Dendritic cell treated with granulocyte-macrophage colony-stimulating factor and Interleukin-4, amounts not matched to agents 40 ng/mL and 50 ng/mL, for 4 days (primary cell): ENCODE measurements at regions not wholly inside any gene's neighbourhood (a gene's known extent, or its start where the extent isn't known, plus 50 kb on each side); places are given as distances from the start of the nearest gene placed in this dataset.

Source experiments
- H3K27ac Mint-ChIP-seq: one replicate; pipeline ENCODE4 v1.8.0; 2022; ENCODE audit warnings: mild to moderate bottlenecking, mixed read lengths
- H3K27me3 Mint-ChIP-seq: one replicate; pipeline ENCODE4 v1.8.0; 2022; ENCODE audit warnings: mild to moderate bottlenecking, mixed read lengths
- H3K36me3 Mint-ChIP-seq: one replicate; pipeline ENCODE4 v1.8.0; 2022; ENCODE audit warnings: low read depth, mixed read lengths
- H3K4me1 Mint-ChIP-seq: one replicate; pipeline ENCODE4 v1.8.0; 2022; ENCODE audit warnings: low read depth, mixed read lengths
- H3K4me3 Mint-ChIP-seq: one replicate; pipeline ENCODE4 v1.8.0; 2022; ENCODE audit warnings: mild to moderate bottlenecking, moderate library complexity, mixed read lengths
- H3K9me3 Mint-ChIP-seq: one replicate; pipeline ENCODE4 v1.8.0; 2022; ENCODE audit warnings: mixed read lengths
- intact Hi-C: fragments of 100-400 bp; cut with micrococcal nuclease; formaldehyde crosslinking; loops from one replicate; pipeline ENCODE4 v1.15.0; 2022

DNA sequence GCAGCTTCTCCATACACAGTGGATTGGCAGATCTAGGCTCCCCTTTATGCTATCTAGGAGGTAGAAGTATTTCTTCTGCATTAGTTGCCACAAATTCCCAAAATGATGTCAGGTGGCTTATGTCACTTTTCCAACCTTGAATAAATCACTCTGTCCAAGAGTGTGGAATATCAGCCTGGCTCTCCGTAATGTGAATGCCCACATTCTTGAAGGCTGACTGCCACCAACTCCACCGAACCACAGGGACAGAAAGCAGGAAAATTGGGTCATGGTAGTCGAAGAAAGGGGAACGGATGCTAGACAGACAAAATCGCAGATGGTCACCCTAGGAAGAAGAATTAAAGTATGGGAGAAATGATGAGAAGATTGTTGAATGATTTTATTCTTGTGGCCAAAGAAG, 624.9 kb upstream of the CDH2 start:
- Mint-ChIP-seq H3K9me3 (peaks cover 7% of the 10 kb centered on the region), H3K36me3 (no peaks in the 10 kb centered on the region), H3K27ac (no peak overlapping the region), H3K4me1 (no peaks in the 10 kb centered on the region), H3K4me3 (no peak overlapping the region), H3K27me3 (no peaks in the 10 kb centered on the region)
- intact Hi-C loops: no loop called here

DNA sequence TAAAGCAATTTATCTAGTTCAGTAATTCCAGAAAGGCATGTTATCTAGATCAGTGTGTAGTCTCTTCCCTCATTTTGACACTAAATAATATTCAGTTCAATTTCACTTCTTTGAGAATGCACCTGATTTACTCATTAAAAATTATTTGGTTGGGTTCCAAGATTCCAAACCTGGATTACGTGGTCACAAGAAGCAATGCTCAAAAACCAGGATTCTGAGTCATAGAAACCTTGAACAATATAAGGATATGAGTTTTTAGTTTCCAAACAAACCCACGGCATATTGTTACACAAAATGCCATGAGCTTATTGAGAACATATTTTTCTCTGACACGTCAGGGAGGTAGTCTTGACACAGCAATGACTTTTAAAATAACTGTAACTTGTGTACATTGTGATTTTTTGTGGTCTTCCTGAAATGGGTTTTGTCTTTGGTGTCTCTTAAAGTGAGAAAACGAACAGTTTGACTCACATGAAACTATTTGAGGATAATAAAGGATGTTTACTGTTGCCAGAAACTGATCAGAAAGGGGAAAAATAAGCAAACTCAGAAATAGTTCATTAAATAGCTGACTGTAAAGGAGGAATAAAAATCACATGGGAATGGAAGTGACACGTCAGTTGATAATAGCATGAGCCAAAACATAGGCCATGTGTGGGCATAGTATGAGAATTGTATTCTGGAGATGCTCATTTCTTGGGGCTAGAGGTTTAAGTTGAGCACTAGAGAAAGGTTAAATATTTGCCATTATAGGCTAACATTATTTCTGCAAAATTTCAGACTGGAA, 617.7 kb upstream of the CDH2 start:
- Mint-ChIP-seq H3K4me3 (no peak overlapping the region), H3K36me3 (no peaks in the 10 kb centered on the region), H3K9me3 (peaks cover 3% of the 10 kb centered on the region), H3K27ac (no peak overlapping the region), H3K27me3 (no peaks in the 10 kb centered on the region), H3K4me1 (no peaks in the 10 kb centered on the region)
- intact Hi-C loops: no loop called here

DNA sequence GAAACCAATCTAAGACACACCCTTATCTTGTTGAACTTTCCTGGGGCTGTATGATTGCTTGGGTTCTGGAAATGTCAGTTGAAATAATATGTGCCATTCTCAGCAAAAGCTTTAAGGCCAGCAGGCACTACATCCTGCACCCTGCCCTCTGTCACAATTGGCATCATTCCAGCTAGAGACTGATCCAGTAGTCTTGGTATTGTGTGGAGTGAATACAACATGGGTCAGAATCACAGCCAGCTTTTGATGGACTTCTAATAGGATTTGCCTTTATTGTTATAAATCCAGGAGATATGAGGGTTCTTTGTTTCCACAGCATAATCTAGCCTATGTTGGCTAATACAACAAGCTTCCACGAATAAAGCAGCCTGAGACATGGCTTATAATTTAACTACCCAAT, 617.0 kb upstream of the CDH2 start:
- no peaks in the 10 kb centered on the region for H3K27me3 Mint-ChIP-seq
- intact Hi-C loops: no loop called here
- H3K27ac Mint-ChIP-seq: no peak overlapping the region
- H3K4me3 Mint-ChIP-seq: no peak overlapping the region
- H3K4me1 Mint-ChIP-seq: no peaks in the 10 kb centered on the region
- H3K36me3 Mint-ChIP-seq: no peaks in the 10 kb centered on the region
- H3K9me3 Mint-ChIP-seq: no peaks in the 10 kb centered on the region

DNA sequence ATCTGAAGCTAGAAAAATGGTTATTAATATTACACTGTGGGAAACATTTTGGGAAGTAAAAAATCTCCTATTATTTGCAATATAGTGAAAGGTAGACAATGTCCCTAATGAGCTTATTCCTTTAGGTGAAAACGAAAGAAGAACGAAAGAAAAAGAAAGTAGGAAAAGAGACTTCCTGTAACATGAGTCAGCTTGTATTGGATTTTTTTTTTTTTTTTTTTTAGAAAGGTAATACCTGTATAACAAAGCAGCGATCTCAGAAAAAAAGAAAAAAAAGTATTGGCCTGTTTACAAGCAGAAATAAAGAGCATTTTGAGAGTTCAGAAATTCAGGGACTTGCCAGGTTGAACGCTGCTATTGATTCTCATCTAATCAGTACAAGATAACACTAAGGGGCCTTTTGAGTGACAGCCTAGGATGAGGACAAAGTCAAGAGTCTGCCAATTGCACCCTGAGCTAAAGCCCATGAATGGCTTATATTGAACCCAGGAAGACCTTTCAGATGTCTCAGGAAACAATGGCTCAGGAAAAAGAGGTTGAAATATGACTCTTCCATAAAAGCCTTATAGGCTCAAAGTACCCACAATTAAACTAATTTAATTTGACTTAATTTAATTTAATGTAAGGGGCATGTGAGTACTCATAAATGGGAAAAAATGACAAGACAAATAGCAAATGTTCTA, 615.6 kb upstream of the CDH2 start:
- H3K9me3 Mint-ChIP-seq: no peaks in the 10 kb centered on the region
- H3K4me1 Mint-ChIP-seq: no peaks in the 10 kb centered on the region
- H3K36me3 Mint-ChIP-seq: no peaks in the 10 kb centered on the region
- H3K4me3 Mint-ChIP-seq: no peak overlapping the region
- intact Hi-C loops: no loop called here
- no peak overlapping the region for H3K27ac Mint-ChIP-seq
- H3K27me3 Mint-ChIP-seq: no peaks in the 10 kb centered on the region

DNA sequence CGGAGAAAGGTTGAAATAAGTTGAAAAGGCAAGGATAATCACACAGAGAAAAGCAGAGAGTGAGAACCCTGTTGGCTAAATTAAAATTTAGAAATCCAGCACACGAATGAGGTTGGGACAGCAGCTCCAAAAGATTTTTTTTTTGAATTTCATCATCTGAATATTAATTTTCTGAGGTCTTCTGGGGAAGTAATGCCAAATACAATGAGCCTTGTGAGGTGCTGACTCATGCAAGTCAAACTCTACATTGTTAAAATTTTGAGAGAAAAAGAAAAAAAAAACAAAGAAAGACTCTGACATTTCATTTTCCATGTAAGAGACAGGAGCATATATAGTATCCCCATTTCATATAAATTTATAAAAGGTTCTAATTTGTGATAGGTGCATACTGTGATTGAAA, 614.2 kb upstream of the CDH2 start:
- H3K27ac Mint-ChIP-seq: no peak overlapping the region
- no peaks in the 10 kb centered on the region for H3K27me3 Mint-ChIP-seq
- no peaks in the 10 kb centered on the region for H3K9me3 Mint-ChIP-seq
- intact Hi-C loops: no loop called here
- no peaks in the 10 kb centered on the region for H3K4me1 Mint-ChIP-seq
- no peaks in the 10 kb centered on the region for H3K36me3 Mint-ChIP-seq
- H3K4me3 Mint-ChIP-seq: no peak overlapping the region

DNA sequence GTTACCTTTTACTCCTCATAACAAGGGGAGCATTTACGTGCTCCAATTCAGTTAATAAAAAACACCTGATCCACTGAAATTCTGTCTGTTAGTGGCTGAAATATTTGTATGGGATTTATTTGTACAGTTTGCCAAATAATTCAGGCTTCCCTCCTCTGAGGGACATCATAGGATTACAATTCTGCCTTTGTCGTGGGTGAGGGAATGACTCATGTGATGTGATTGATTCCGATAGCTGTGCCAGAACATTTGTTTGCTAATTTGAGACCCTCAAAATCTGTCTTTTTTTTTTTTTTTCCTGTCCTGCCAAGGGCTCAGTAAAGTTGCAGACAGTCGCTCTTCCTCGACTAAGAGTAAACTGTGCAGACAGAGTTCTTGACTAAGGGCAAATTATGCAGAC, 612.6 kb upstream of the CDH2 start:
- intact Hi-C loops: no loop called here
- no peak overlapping the region for H3K4me3 Mint-ChIP-seq
- H3K4me1 Mint-ChIP-seq: no peaks in the 10 kb centered on the region
- H3K9me3 Mint-ChIP-seq: no peaks in the 10 kb centered on the region
- no peaks in the 10 kb centered on the region for H3K27me3 Mint-ChIP-seq
- no peaks in the 10 kb centered on the region for H3K36me3 Mint-ChIP-seq
- H3K27ac Mint-ChIP-seq: no peak overlapping the region

DNA sequence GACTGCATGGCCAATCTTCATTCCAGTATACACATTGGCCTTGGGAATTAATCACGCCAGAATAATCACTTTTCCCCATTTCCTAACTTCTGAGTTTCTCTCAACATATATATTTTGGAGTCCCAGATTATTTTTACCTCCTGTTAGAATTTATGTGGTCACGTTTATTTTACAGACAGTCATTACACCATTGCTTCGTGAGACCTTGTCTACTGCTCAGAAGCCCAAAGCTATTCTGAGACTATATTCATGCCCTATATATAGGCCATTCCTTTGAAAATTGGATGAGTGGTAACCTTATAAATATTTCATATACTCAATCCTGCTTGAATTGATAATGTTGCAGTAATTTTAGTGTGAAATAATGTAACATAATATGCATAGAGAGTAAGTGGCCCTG, 610.0 kb upstream of the CDH2 start:
- Mint-ChIP-seq H3K27me3 (no peaks in the 10 kb centered on the region), H3K36me3 (no peaks in the 10 kb centered on the region), H3K9me3 (no peaks in the 10 kb centered on the region), H3K27ac (no peak overlapping the region), H3K4me1 (no peaks in the 10 kb centered on the region), H3K4me3 (no peak overlapping the region)
- intact Hi-C loops: no loop called here

DNA sequence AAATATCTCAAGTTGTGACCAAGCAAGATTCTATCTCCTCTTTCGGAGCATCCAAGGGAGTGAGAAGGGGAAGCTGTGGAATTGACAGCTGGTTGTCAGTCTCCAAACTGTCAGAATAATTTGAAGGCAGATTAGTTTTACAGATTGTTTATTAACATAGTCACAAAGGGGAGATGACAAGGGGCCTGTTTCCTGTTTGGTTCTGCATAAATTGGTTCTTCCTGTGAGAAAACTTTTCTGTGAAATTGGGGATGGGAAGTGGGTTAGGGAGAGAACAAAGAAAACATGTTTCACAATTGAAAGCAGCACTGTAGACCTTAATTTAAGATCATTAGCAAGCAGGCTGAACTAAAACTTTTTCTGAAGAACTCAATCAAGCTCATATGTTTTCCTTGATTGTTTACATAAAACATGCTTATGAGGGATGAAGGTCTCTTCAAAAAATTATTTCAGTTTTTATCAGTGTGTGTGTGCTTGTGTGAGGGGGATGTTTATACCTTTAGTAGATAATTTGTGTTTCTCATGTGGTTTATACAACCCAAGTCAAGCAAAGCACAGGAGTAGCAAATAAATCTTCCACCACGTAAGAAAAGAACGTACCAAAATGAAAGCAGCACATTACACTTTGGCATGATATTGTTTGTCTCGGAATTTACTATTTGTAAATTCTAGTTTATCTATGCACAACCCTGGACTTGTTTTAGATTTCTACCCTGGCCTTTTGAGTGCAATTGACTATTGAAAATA, 604.9 kb upstream of the CDH2 start:
- Mint-ChIP-seq H3K27ac (no peak overlapping the region), H3K4me3 (no peak overlapping the region), H3K4me1 (no peaks in the 10 kb centered on the region), H3K9me3 (no peaks in the 10 kb centered on the region), H3K36me3 (no peaks in the 10 kb centered on the region), H3K27me3 (no peaks in the 10 kb centered on the region)
- intact Hi-C loops: no loop called here

DNA sequence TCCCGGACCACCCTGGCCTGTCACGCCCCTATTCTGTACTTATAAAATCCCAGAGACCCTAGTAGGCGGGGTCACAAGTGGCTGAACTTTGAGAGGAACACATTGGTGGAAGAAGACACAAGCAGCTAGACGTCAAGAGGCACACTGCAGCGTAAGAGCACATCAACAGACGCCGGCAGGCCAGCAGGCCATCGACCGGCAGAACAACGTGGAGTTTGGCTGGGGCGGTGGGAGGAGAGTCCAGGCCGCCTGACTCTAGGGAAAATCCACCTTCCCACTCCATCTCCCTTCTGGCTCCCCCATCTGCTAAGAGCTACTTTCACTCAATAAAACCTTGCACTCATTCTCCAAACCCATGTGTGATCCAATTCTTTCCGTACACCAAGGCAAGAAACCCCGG, 601.8 kb upstream of the CDH2 start:
- no peaks in the 10 kb centered on the region for H3K4me1 Mint-ChIP-seq
- intact Hi-C loops: no loop called here
- no peak overlapping the region for H3K27ac Mint-ChIP-seq
- H3K9me3 Mint-ChIP-seq: no peaks in the 10 kb centered on the region
- H3K36me3 Mint-ChIP-seq: no peaks in the 10 kb centered on the region
- no peaks in the 10 kb centered on the region for H3K27me3 Mint-ChIP-seq
- no peak overlapping the region for H3K4me3 Mint-ChIP-seq

DNA sequence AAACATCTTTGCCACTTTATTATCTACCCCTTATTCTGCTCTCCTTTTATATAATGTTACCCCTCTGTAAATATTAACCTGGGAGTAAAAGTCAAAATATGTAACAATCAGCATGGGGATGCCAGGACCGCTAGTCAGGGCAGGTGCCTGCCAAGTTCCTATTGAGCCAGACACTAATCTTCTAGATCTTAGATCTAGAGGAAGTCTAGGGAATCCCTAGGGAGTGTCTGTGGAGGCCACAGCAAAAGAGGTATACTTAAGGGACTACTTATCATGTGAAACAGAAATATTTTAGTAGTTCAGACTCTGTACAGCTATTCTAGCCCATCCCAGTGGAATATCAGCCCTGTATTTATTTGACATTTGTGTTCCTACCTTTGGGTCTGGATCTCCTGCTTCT, 600.8 kb upstream of the CDH2 start:
- no peaks in the 10 kb centered on the region for H3K27me3 Mint-ChIP-seq

DNA sequence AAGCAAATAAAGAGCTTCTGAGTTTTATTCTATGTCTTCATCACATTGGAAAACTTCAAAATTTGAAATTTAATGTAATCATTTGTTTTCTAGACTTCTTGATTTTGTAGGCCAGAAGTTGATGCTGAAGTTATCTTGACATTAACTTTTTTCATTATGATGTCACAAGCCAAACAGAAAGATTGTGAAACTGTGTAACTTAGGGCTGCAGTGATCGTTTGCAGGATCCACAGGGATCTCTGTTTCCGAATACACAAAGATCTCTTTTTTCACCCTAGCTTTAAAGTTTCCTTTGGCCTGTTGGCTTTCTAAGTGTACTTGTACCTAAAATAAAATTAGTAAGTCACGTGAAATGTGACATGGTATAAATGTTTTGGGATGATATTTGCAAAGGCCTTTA, 594.9 kb upstream of the CDH2 start:
- intact Hi-C loops: no loop called here
- H3K4me1 Mint-ChIP-seq: no peaks in the 10 kb centered on the region
- H3K27ac Mint-ChIP-seq: no peak overlapping the region
- H3K4me3 Mint-ChIP-seq: no peak overlapping the region
- no peaks in the 10 kb centered on the region for H3K36me3 Mint-ChIP-seq
- no peaks in the 10 kb centered on the region for H3K27me3 Mint-ChIP-seq
- no peaks in the 10 kb centered on the region for H3K9me3 Mint-ChIP-seq

More for the DNA sequence above, 600.8 kb upstream of the CDH2 start:
- intact Hi-C loops: no loop called here
- Mint-ChIP-seq H3K36me3 (no peaks in the 10 kb centered on the region), H3K4me3 (no peak overlapping the region), H3K9me3 (no peaks in the 10 kb centered on the region), H3K27ac (no peak overlapping the region), H3K4me1 (no peaks in the 10 kb centered on the region)

DNA sequence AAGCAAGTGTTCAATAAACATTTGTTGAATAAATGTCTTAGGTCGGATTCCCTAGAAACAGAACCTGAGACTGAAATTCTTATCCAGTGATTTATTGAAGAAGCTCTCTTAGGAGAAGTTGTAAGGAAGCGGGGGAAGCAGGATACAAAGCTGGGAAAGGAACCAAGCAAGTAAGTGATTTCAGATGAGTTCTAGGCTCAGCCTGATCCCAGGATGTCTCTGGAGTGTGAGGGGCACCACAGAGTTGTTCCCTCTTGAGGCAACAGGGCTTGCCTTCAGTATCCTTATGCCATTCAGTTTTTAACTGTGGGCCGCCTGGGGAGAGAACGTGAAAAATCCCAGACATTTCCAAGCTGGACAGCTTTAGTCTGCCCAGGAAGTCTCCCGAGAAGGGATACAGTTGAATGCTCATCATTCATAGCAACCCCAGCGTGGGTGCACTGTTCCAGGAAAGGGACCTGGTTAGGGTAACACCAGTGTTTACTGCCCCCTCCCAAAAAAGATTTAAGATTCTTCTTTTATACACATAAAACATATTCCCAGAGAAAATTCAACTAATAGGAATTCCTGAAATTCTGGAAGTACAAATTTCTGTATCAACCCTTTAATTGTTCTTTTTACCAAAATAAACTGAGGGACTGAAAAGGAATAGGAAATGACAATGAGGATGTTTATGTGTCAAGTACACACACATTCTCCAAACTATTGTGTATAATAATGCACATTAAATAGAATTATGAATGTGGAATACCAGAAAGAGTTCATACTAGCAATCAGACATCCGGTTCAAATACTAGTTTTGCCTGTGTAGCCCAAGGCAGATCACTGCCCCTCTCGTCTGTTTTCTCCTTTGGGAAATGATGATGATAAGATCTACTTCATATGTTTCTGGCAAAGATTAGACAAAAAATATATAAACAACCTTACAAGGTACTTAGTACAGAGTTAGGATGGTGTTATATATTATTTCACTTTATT, 592.1 kb upstream of the CDH2 start:
- Mint-ChIP-seq H3K4me3 (no peak overlapping the region), H3K4me1 (no peaks in the 10 kb centered on the region), H3K27me3 (no peaks in the 10 kb centered on the region), H3K9me3 (no peaks in the 10 kb centered on the region), H3K27ac (no peak overlapping the region), H3K36me3 (no peaks in the 10 kb centered on the region)
- intact Hi-C loops: no loop called here

DNA sequence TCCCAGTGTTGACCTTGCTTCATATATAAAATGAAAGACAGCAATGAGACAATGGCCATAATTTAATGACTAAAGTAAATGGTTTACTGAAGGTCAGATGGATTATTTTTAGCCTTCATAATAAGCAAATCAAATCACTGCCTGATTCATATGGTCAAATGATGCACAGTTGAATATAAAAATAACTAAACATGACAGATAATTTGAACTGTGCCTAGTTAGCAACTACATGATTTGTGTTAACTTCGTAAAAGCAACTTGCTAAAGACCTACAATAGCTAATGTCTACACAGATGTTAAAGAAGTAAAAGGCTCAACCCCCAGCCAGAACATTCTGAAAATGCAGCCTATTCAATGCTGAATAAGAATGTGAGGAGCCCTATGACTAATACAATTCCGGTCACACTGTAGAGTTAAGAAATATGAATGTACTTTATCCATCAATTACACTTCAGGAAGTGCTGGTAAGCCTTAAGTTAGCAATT, 590.8 kb upstream of the CDH2 start:
- H3K36me3 Mint-ChIP-seq: no peaks in the 10 kb centered on the region
- no peaks in the 10 kb centered on the region for H3K4me1 Mint-ChIP-seq
- intact Hi-C loops: no loop called here
- H3K27me3 Mint-ChIP-seq: no peaks in the 10 kb centered on the region
- no peak overlapping the region for H3K4me3 Mint-ChIP-seq
- no peak overlapping the region for H3K27ac Mint-ChIP-seq
- no peaks in the 10 kb centered on the region for H3K9me3 Mint-ChIP-seq
